ENCODE measurements at regions not wholly inside any gene's neighbourhood (a gene's known extent, or its start where the extent isn't known, plus 50 kb on each side); places are given as distances from the start of the nearest gene placed in this dataset.

DNA sequence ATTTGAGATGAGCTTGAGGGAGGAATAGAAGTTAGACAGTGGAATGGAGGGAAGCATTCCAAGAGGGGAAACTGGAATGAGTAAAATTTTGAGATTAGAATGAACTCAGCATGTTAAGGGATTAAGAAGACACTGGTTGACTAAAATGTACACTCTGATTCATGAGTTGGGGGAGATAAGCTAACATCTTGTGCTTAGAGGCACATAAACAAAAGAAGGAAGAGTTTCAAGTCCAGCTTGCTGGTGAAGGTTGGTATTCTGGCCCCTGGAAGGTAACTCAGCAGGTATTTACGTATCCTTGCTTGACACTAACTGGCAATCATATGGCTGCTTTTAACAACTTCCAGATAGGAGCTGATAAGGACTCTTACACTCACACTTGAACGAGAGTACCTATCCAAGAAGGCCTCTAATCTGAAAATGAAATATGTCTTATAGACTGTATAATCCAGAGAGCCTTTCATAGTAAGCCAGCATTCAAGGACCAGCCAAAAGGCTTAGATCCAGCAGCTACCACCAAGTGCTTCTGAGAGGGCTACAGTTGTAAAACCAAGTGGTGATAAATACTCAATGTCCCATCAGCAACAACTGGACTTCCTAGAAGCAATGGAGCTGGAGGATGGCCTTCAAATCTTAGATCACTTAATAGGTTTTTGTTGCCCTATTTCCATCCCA is 149.7 kb upstream of the SERP2 start:
- TF ChIP-seq YY1 (IDR thresholded peaks at IDR 0.05; ENCODE audit: insufficient read depth, insufficient read length) (no peak), SUZ12 (IDR thresholded peaks at IDR 0.05; ENCODE audit: extremely low read depth, insufficient read depth, insufficient read length) (no peak), ZNF274 (IDR thresholded peaks at IDR 0.05; ENCODE audit: low read depth, low read length) (no peak)
